ENCODE measurements at regions not wholly inside any gene's neighbourhood (a gene's known extent, or its start where the extent isn't known, plus 50 kb on each side); places are given as distances from the start of the nearest gene placed in this dataset.

DNA sequence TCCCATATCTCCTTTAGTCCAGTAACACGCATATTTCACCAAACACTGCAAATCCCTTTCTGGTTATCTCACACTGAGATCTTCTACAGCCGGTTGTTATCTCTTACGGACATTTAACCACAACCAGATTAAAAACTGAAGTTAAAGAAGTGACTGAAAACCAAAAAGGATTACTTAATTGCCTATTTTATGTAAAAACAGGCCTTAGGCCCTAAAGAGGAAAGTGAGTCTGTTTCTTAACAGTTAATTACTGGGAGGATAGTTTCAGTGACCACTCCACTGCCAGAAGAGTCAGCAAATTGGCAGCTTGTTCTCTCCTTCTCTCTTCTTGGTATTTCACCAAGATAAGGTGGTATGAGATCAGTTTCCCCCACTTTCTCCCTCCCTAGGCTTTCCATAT, 161.9 kb upstream of the MEOX2 start:
- Mint-ChIP-seq H3K9me3 (no peaks in the 10 kb centered on the region), H3K27me3 (ENCODE audit: insufficient read depth, low read depth, poor library complexity) (peaks cover 2% of the 10 kb centered on the region), H3K36me3 (ENCODE audit: low read depth) (no peaks in the 10 kb centered on the region), H3K4me3 (no peak overlapping the region), H3K27ac (no peak overlapping the region), H3K4me1 (no peaks in the 10 kb centered on the region)
- Histone ChIP-seq H3K4me3 (no peak overlapping the region), H3K27ac (ENCODE audit: low read depth) (no peak overlapping the region), H3K27me3 (ENCODE audit: insufficient read depth) (no peaks in the 10 kb centered on the region), H3K4me2 (no peak overlapping the region), H2AFZ (peak overlapping the region; percentile 69; the same call in 1 of the 2 replicates), H3K36me3 (ENCODE audit: insufficient read depth) (no peaks in the 10 kb centered on the region), H3K9me2 (ENCODE audit: insufficient read depth) (peaks cover 4% of the 10 kb centered on the region), H4K20me1 (replicated peaks; ENCODE audit: insufficient read depth) (no peaks in the 10 kb centered on the region), H3K4me1 (ENCODE audit: insufficient read depth) (no peaks in the 10 kb centered on the region), H3F3A (replicated peaks; ENCODE audit: low read depth) (no peaks in the 10 kb centered on the region), H3K79me2 (replicated peaks; ENCODE audit: insufficient read depth) (no peaks in the 10 kb centered on the region)
- TF ChIP-seq STAT1 (IDR thresholded peaks at IDR 0.05; ENCODE audit: unreplicated experiment): no peak
- TF ChIP-seq EZH2 (IDR thresholded peaks at IDR 0.05; ENCODE audit: low read depth, unreplicated experiment): no peak
- no peak for TF ChIP-seq NANOG (IDR thresholded peaks at IDR 0.05; ENCODE audit: borderline replicate concordance)
- no peak for TF ChIP-seq CREB1 (CRISPR knock-in tag; IDR thresholded peaks at IDR 0.05; ENCODE audit: low read depth)
- TF ChIP-seq, protein P1, sequence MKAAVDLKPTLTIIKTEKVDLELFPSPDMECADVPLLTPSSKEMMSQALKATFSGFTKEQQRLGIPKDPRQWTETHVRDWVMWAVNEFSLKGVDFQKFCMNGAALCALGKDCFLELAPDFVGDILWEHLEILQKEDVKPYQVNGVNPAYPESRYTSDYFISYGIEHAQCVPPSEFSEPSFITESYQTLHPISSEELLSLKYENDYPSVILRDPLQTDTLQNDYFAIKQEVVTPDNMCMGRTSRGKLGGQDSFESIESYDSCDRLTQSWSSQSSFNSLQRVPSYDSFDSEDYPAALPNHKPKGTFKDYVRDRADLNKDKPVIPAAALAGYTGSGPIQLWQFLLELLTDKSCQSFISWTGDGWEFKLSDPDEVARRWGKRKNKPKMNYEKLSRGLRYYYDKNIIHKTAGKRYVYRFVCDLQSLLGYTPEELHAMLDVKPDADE (IDR thresholded peaks at IDR 0.05): no peak
- TF ChIP-seq, protein P2, sequence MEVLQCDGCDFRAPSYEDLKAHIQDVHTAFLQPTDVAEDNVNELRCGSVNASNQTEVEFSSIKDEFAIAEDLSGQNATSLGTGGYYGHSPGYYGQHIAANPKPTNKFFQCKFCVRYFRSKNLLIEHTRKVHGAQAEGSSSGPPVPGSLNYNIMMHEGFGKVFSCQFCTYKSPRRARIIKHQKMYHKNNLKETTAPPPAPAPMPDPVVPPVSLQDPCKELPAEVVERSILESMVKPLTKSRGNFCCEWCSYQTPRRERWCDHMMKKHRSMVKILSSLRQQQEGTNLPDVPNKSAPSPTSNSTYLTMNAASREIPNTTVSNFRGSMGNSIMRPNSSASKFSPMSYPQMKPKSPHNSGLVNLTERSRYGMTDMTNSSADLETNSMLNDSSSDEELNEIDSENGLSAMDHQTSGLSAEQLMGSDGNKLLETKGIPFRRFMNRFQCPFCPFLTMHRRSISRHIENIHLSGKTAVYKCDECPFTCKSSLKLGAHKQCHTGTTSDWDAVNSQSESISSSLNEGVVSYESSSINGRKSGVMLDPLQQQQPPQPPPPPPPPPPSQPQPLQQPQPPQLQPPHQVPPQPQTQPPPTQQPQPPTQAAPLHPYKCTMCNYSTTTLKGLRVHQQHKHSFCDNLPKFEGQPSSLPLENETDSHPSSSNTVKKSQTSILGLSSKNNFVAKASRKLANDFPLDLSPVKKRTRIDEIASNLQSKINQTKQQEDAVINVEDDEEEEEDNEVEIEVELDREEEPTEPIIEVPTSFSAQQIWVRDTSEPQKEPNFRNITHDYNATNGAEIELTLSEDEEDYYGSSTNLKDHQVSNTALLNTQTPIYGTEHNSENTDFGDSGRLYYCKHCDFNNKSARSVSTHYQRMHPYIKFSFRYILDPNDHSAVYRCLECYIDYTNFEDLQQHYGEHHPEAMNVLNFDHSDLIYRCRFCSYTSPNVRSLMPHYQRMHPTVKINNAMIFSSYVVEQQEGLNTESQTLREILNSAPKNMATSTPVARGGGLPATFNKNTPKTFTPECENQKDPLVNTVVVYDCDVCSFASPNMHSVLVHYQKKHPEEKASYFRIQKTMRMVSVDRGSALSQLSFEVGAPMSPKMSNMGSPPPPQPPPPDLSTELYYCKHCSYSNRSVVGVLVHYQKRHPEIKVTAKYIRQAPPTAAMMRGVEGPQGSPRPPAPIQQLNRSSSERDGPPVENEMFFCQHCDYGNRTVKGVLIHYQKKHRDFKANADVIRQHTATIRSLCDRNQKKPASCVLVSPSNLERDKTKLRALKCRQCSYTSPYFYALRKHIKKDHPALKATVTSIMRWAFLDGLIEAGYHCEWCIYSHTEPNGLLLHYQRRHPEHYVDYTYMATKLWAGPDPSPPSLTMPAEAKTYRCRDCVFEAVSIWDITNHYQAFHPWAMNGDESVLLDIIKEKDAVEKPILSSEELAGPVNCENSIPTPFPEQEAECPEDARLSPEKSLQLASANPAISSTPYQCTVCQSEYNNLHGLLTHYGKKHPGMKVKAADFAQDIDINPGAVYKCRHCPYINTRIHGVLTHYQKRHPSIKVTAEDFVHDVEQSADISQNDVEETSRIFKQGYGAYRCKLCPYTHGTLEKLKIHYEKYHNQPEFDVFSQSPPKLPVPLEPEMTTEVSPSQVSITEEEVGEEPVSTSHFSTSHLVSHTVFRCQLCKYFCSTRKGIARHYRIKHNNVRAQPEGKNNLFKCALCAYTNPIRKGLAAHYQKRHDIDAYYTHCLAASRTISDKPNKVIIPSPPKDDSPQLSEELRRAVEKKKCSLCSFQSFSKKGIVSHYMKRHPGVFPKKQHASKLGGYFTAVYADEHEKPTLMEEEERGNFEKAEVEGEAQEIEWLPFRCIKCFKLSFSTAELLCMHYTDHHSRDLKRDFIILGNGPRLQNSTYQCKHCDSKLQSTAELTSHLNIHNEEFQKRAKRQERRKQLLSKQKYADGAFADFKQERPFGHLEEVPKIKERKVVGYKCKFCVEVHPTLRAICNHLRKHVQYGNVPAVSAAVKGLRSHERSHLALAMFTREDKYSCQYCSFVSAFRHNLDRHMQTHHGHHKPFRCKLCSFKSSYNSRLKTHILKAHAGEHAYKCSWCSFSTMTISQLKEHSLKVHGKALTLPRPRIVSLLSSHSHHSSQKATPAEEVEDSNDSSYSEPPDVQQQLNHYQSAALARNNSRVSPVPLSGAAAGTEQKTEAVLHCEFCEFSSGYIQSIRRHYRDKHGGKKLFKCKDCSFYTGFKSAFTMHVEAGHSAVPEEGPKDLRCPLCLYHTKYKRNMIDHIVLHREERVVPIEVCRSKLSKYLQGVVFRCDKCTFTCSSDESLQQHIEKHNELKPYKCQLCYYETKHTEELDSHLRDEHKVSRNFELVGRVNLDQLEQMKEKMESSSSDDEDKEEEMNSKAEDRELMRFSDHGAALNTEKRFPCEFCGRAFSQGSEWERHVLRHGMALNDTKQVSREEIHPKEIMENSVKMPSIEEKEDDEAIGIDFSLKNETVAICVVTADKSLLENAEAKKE (CRISPR knock-in tag; IDR thresholded peaks at IDR 0.05): no peak
- TF ChIP-seq POLR2AphosphoS5 (IDR thresholded peaks at IDR 0.05; ENCODE audit: low read depth): no peak
- TF ChIP-seq, protein P3, sequence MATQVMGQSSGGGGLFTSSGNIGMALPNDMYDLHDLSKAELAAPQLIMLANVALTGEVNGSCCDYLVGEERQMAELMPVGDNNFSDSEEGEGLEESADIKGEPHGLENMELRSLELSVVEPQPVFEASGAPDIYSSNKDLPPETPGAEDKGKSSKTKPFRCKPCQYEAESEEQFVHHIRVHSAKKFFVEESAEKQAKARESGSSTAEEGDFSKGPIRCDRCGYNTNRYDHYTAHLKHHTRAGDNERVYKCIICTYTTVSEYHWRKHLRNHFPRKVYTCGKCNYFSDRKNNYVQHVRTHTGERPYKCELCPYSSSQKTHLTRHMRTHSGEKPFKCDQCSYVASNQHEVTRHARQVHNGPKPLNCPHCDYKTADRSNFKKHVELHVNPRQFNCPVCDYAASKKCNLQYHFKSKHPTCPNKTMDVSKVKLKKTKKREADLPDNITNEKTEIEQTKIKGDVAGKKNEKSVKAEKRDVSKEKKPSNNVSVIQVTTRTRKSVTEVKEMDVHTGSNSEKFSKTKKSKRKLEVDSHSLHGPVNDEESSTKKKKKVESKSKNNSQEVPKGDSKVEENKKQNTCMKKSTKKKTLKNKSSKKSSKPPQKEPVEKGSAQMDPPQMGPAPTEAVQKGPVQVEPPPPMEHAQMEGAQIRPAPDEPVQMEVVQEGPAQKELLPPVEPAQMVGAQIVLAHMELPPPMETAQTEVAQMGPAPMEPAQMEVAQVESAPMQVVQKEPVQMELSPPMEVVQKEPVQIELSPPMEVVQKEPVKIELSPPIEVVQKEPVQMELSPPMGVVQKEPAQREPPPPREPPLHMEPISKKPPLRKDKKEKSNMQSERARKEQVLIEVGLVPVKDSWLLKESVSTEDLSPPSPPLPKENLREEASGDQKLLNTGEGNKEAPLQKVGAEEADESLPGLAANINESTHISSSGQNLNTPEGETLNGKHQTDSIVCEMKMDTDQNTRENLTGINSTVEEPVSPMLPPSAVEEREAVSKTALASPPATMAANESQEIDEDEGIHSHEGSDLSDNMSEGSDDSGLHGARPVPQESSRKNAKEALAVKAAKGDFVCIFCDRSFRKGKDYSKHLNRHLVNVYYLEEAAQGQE (IDR thresholded peaks at IDR 0.05; ENCODE audit: unreplicated experiment): no peak
- TF ChIP-seq ZNF331 (CRISPR knock-in tag; IDR thresholded peaks at IDR 0.05; ENCODE audit: low read depth): no peak
- TF ChIP-seq JUNB (IDR thresholded peaks at IDR 0.05; ENCODE audit: unreplicated experiment): no peak
- TF ChIP-seq EZH2phosphoT487 (IDR thresholded peaks at IDR 0.05; ENCODE audit: unreplicated experiment): no peak
- TF ChIP-seq ZNF114 (CRISPR knock-in tag; IDR thresholded peaks at IDR 0.05): no peak
- TF ChIP-seq, protein P4, sequence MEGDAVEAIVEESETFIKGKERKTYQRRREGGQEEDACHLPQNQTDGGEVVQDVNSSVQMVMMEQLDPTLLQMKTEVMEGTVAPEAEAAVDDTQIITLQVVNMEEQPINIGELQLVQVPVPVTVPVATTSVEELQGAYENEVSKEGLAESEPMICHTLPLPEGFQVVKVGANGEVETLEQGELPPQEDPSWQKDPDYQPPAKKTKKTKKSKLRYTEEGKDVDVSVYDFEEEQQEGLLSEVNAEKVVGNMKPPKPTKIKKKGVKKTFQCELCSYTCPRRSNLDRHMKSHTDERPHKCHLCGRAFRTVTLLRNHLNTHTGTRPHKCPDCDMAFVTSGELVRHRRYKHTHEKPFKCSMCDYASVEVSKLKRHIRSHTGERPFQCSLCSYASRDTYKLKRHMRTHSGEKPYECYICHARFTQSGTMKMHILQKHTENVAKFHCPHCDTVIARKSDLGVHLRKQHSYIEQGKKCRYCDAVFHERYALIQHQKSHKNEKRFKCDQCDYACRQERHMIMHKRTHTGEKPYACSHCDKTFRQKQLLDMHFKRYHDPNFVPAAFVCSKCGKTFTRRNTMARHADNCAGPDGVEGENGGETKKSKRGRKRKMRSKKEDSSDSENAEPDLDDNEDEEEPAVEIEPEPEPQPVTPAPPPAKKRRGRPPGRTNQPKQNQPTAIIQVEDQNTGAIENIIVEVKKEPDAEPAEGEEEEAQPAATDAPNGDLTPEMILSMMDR (conservative IDR thresholded peaks at IDR 0.05; ENCODE audit: low read depth in 2 of 2): no peak
- ATAC-seq: no peak
- no peak for DNase-seq (ENCODE audit: low spot score)

All from GM23338 (cell line).